Chondrocyte (in vitro differentiated cells): ENCODE measurements at regions not wholly inside any gene's neighbourhood (a gene's known extent, or its start where the extent isn't known, plus 50 kb on each side); places are given as distances from the start of the nearest gene placed in this dataset.

Experiments used
- DNase-seq: peaks from one replicate; pipeline ENCODE4 v3.0.0; 2021; ENCODE audit warnings: mixed read lengths, low spot score
- H3K27ac Mint-ChIP-seq: one replicate; pipeline ENCODE4 v1.8.0; 2021; ENCODE audit warnings: mild to moderate bottlenecking, moderate library complexity, mixed read lengths; ENCODE audit not compliant: unreplicated experiment
- H3K27me3 Mint-ChIP-seq: 2 replicates; pipeline ENCODE4 v1.8.0; 2021; ENCODE audit warnings: low read depth, mixed read lengths
- H3K36me3 Mint-ChIP-seq: 2 replicates; pipeline ENCODE4 v1.8.0; 2021; ENCODE audit warnings: low read depth, mixed read lengths
- H3K4me1 Mint-ChIP-seq: 2 replicates; pipeline ENCODE4 v1.8.0; 2021; ENCODE audit warnings: low read depth, mild to moderate bottlenecking, mixed read lengths
- H3K4me3 Mint-ChIP-seq: one replicate; pipeline ENCODE4 v1.8.0; 2021; ENCODE audit warnings: mild to moderate bottlenecking, moderate library complexity, mixed read lengths; ENCODE audit not compliant: unreplicated experiment
- H3K9me3 Mint-ChIP-seq: 2 replicates; pipeline ENCODE4 v1.8.0; 2021; ENCODE audit warnings: low read depth, mixed read lengths
- TF ChIP-seq, protein P1 (sequence below): fragments of 200-600 bp; sonication (generic); IDR thresholded peaks from 2 replicates; pipeline ENCODE4 v1.5.0; 2021; ENCODE audit warnings: antibody characterized with exemption, mild to moderate bottlenecking, moderate library complexity

DNA sequence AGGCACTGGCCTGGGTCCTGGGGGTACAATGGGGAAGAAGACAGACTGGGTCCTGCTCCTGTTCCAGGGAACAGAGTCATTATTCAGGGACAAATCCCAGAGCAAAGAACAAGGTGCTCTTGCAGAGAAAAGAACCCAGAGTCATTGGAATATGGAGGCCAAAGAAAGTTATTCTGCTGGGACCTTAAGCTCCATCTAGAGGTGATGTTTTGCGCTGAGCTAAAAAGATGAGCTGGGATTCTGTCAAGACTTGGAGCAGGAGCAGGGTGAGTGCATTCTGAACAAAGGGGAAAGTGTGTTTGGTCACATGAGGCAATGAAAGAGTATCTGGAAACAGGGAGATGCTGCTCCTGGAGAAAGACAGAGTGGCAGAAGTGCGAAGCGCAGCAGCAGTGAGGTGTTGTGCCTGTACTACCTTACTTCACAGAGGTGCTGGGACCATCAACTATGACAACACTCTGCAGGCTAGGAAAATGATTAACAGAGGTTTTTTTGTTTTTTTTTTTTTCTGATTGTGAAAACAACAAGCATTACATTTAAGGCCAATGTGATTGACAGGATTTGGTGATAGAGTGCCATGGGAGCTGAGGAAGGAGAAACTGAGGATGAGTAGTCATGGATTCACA lies 95.3 kb upstream of the TNFSF11 start:
- Mint-ChIP-seq H3K4me1 (peaks cover 28% of the 10 kb centered on the region), H3K27me3 (no peaks in the 10 kb centered on the region), H3K9me3 (no peaks in the 10 kb centered on the region), H3K36me3 (no peaks in the 10 kb centered on the region), H3K27ac (no peak overlapping the region), H3K4me3 (no peak overlapping the region)
- DNase-seq = no peak
- TF ChIP-seq, protein P1, sequence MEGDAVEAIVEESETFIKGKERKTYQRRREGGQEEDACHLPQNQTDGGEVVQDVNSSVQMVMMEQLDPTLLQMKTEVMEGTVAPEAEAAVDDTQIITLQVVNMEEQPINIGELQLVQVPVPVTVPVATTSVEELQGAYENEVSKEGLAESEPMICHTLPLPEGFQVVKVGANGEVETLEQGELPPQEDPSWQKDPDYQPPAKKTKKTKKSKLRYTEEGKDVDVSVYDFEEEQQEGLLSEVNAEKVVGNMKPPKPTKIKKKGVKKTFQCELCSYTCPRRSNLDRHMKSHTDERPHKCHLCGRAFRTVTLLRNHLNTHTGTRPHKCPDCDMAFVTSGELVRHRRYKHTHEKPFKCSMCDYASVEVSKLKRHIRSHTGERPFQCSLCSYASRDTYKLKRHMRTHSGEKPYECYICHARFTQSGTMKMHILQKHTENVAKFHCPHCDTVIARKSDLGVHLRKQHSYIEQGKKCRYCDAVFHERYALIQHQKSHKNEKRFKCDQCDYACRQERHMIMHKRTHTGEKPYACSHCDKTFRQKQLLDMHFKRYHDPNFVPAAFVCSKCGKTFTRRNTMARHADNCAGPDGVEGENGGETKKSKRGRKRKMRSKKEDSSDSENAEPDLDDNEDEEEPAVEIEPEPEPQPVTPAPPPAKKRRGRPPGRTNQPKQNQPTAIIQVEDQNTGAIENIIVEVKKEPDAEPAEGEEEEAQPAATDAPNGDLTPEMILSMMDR = peak; percentile 74

- Mint-ChIP-seq H3K27ac (peak overlapping the region; percentile 55), H3K4me3 (no peak overlapping the region), H3K9me3 (no peaks in the 10 kb centered on the region), H3K36me3 (no peaks in the 10 kb centered on the region), H3K4me1 (peaks cover 50% of the 10 kb centered on the region), H3K27me3 (no peaks in the 10 kb centered on the region)
- TF ChIP-seq, protein P1 = no peak
- no peak for DNase-seq
Measured at GRCh38 chr13:42484386-42484785, 89.6 kb upstream of the TNFSF11 start.

DNA sequence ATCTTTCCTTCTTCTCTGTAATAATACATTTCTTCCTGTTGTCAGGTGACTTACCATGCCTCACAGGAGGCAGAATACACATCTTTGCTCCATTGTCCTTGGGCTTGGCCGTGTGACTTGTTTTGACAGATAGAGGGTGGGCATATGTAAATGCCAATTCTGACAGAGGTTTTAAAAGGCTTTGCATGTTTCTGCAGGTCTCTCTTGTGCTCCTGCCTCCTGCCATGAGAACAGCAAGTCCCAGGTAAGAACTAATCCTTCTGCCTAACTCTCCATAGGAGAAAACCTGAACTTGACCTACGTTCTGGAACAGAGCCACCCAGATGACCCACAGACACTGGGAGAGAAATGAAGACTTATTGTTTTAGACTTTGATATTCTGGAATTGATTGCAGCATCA lies 88.7 kb upstream of the TNFSF11 start:
- Mint-ChIP-seq H3K27ac (peak overlapping the region; percentile 42), H3K4me3 (no peak overlapping the region), H3K4me1 (peaks cover 50% of the 10 kb centered on the region), H3K36me3 (no peaks in the 10 kb centered on the region), H3K27me3 (no peaks in the 10 kb centered on the region), H3K9me3 (no peaks in the 10 kb centered on the region)
- DNase-seq = no peak
- TF ChIP-seq, protein P1 = no peak

- Mint-ChIP-seq H3K4me1 (peaks cover 50% of the 10 kb centered on the region), H3K27ac (peak overlapping the region; percentile 94), H3K36me3 (no peaks in the 10 kb centered on the region), H3K27me3 (no peaks in the 10 kb centered on the region), H3K4me3 (no peak overlapping the region), H3K9me3 (no peaks in the 10 kb centered on the region)
- TF ChIP-seq, protein P1 = no peak
- DNase-seq = no peak
Measured at GRCh38 chr13:42486711-42487198, 87.2 kb upstream of the TNFSF11 start.

DNA sequence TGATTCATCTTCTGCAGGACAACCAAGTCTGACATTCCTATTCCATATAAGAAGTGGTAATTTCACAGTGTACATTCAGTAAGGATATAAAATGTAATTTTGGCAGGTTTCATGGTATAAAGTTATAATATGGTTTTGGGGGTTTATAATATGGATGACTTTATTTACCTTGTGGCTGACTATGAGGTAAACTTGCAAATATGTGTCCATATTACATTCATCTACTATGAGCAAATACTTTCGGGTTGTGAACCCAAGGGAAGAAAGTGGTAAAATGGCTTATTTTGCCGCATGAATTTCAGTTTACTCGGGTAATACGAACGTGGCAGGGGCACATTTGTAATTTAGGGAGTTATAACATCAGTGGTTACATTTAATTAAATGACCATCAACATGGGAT lies 86.7 kb upstream of the TNFSF11 start:
- H3K27me3 Mint-ChIP-seq = no peaks in the 10 kb centered on the region

More for the DNA sequence above, 86.7 kb upstream of the TNFSF11 start:
- peak overlapping the region; percentile 29 for H3K4me3 Mint-ChIP-seq
- DNase-seq = no peak
- peak overlapping the region; percentile 94 for H3K27ac Mint-ChIP-seq
- TF ChIP-seq, protein P1 = no peak
- no peaks in the 10 kb centered on the region for H3K9me3 Mint-ChIP-seq
- no peaks in the 10 kb centered on the region for H3K36me3 Mint-ChIP-seq
- peaks cover 50% of the 10 kb centered on the region for H3K4me1 Mint-ChIP-seq
